Thyroid gland (tissue), 4 donors: ENCODE measurements at regions not wholly inside any gene's neighbourhood (a gene's known extent, or its start where the extent isn't known, plus 50 kb on each side); places are given as distances from the start of the nearest gene placed in this dataset.

Experiments
- DNase-seq, 2 donors: peaks; one replicate each; pipeline ENCODE4 v3.0.0-alpha.2; 2019
- H3K27ac ChIP-seq, 3 donors: fragments of 200-600 bp; sonication (generic); 1 replicate in 2 of 3; 2 replicates in 1 of 3; pipeline ENCODE4 v1.5.1; 2016 to 2019; ENCODE audit warnings: mild to moderate bottlenecking in 1 of 3, moderate library complexity in 1 of 3
- H3K27me3 ChIP-seq: fragments of 200-600 bp; sonication (generic); one replicate; pipeline ENCODE4 v1.5.1; 2019
- H3K36me3 ChIP-seq, 2 donors: fragments of 200-600 bp; sonication (generic); one replicate each; pipeline ENCODE4 v1.5.1; 2016 to 2019
- H3K4me1 ChIP-seq, 2 donors: fragments of 200-600 bp; sonication (generic); one replicate each; pipeline ENCODE4 v1.5.1; 2017 to 2019
- H3K4me3 ChIP-seq, 3 donors: fragments of 200-600 bp; sonication (generic); replicated peaks in 1 of 3; 1 replicate in 2 of 3; 2 replicates in 1 of 3; pipeline ENCODE4 v1.5.1; 2016; ENCODE audit warnings: mild to moderate bottlenecking in 1 of 3
- H3K9me3 ChIP-seq: fragments of 200-600 bp; sonication (generic); one replicate; pipeline ENCODE4 v1.5.1; 2017
- CTCF ChIP-seq, 6 experiments: fragments of 200-600 bp in 3 of 6; fragments of 450-650 bp in 3 of 6; sonication (generic) in 3 of 6; IDR thresholded peaks; one replicate each; pipeline ENCODE4 v1.5.1; 2016 to 2019; ENCODE audit warnings: antibody characterized with exemption in 6 of 6, mild to moderate bottlenecking in 2 of 6, inconsistent platforms in 1 of 6, moderate library complexity in 1 of 6
- POLR2A ChIP-seq, 2 donors: fragments of 450-650 bp; IDR thresholded peaks; one replicate each; pipeline ENCODE4 v1.6.1; 2017; ENCODE audit warnings: antibody characterized with exemption in 2 of 2, mild to moderate bottlenecking in 2 of 2, moderate library complexity in 1 of 2
- WGBS, 2 donors: methylation state at CpG; one replicate each; pipeline ENCODE4 v1.1.5; 2017; 5-methylcytosine and 5-hydroxymethylcytosine counted together
- intact Hi-C: fragments of 100-400 bp; cut with DNase I; formaldehyde crosslinking; loops from one replicate; pipeline ENCODE4 v1.15.1; 2023

GRCh38 chr2:5982193-5982902, 290.2 kb downstream of the SOX11 start:
- H3K4me3 ChIP-seq, result no peak overlapping the region
- intact Hi-C loops, result no loop called here
- H3K9me3 ChIP-seq, result no peaks in the 10 kb centered on the region
- no peaks in the 10 kb centered on the region for H3K27me3 ChIP-seq
- peaks cover 2 to 8% of the 10 kb centered on the region in 2 donors for H3K4me1 ChIP-seq
- TF ChIP-seq CTCF (IDR thresholded peaks at IDR 0.05) (no peak), POLR2A (IDR thresholded peaks at IDR 0.05) (no peak)
- DNase-seq, result no peak
- no peaks in the 10 kb centered on the region for H3K36me3 ChIP-seq
- H3K27ac ChIP-seq, result no peak overlapping the region
- 85 to 86% methylated on average over 16 of the region's 16 CpGs for WGBS, 2 donors

GRCh38 chr2:5982903-5983265, 290.7 kb downstream of the SOX11 start:
- no peak for DNase-seq
- H3K9me3 ChIP-seq, result no peaks in the 10 kb centered on the region
- H3K4me3 ChIP-seq, result no peak overlapping the region
- H3K36me3 ChIP-seq, result no peaks in the 10 kb centered on the region
- WGBS, 2 donors, result 89 to 92% methylated on average over 11 of the region's 11 CpGs
- H3K27me3 ChIP-seq, result no peaks in the 10 kb centered on the region
- TF ChIP-seq POLR2A (IDR thresholded peaks at IDR 0.05) (no peak), CTCF (IDR thresholded peaks at IDR 0.05) (no peak)
- intact Hi-C loops, result no loop called here
- no peak overlapping the region for H3K27ac ChIP-seq
- peaks cover 2 to 8% of the 10 kb centered on the region in 2 donors for H3K4me1 ChIP-seq

DNA sequence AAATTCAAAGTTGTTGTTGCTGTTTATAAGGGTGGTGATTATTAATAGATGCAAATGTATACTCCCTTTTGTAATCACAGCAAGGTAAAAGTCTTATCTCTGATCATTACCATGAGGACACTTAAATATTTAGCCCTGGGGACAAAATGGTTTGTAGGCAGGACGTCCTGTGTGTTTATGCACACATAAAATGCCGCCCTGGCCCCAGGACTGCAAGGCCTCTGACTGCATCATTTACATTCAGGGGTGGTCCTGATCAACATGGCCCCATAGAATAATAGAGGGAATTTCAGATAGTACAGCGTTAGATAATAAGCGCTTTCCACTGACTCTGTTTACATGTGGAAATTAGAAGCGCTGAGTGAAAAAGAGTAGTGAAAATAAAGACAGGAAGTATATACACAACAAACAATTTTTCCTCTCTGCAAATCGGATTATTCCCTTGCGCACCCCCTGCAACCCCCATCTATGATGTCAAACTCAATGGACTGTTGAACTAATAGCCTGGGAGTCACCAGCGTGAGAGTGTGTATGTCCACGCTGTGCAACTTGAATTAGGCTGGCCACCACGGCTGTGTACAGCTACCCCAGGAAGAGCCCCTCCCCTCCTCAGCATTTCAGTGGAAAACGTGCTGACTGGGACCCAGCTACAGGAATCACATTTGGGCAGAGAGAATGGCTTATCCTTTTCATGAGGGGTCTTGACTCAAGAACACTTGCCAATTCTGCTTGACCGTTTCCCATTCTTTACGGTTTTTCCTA, 291.5 kb downstream of the SOX11 start:
- WGBS, 2 donors, result 80 to 86% methylated on average over 13 of the region's 13 CpGs
- Histone ChIP-seq H3K4me1 (peaks cover 2 to 8% of the 10 kb centered on the region in 2 donors), H3K36me3 (no peaks in the 10 kb centered on the region), H3K4me3 (no peak overlapping the region), H3K27me3 (no peaks in the 10 kb centered on the region), H3K27ac (no peak overlapping the region), H3K9me3 (no peaks in the 10 kb centered on the region)
- DNase-seq, result no peak
- TF ChIP-seq CTCF (IDR thresholded peaks at IDR 0.05) (no peak), POLR2A (IDR thresholded peaks at IDR 0.05) (no peak)
- intact Hi-C loops, result no loop called here

- H3K27ac ChIP-seq, result no peak overlapping the region
- H3K27me3 ChIP-seq, result no peaks in the 10 kb centered on the region
- WGBS, 2 donors, result 78 to 90% methylated on average over 2 of the region's 2 CpGs
- H3K4me1 ChIP-seq, result peaks cover 2 to 8% of the 10 kb centered on the region in 2 donors
- TF ChIP-seq POLR2A (IDR thresholded peaks at IDR 0.05) (no peak), CTCF (IDR thresholded peaks at IDR 0.05) (no peak)
- no peak for DNase-seq
- no peak overlapping the region for H3K4me3 ChIP-seq
- intact Hi-C loops, result no loop called here
- no peaks in the 10 kb centered on the region for H3K9me3 ChIP-seq
- no peaks in the 10 kb centered on the region for H3K36me3 ChIP-seq
These were observed 292.1 kb downstream of the SOX11 start for GRCh38 chr2:5984273-5984655.

DNA sequence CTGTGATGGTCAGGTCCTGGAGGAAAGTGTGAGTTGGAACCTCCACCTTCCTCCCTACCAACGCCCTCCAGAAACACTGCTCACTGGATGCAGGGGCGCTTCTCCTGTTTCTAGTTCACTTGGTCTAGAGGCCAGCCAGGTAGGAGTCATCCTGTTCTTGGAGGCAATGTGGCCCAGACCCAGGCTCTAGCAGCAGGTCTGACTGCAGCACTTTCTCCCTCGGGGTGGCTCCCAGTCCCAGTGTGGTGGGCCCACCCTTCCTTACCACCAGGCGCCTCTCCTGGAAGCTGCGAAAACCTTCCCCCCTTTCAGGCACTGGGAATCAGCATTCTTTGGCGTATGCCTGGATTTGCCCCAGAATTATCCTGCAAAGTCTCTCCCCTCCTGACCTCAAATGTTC, 292.8 kb downstream of the SOX11 start:
- intact Hi-C loops, result no loop called here
- peaks cover 2 to 8% of the 10 kb centered on the region in 2 donors for H3K4me1 ChIP-seq
- H3K27me3 ChIP-seq, result no peaks in the 10 kb centered on the region
- 95 to 99% methylated on average over 6 of the region's 6 CpGs for WGBS, 2 donors
- no peak for DNase-seq
- no peaks in the 10 kb centered on the region for H3K36me3 ChIP-seq
- no peak overlapping the region for H3K27ac ChIP-seq
- H3K4me3 ChIP-seq, result no peak overlapping the region
- H3K9me3 ChIP-seq, result no peaks in the 10 kb centered on the region
- no peak for TF ChIP-seq CTCF (IDR thresholded peaks at IDR 0.05)
- TF ChIP-seq POLR2A (IDR thresholded peaks at IDR 0.05), result no peak
